MM.1S (cell line): ENCODE measurements at regions not wholly inside any gene's neighbourhood (a gene's known extent, or its start where the extent isn't known, plus 50 kb on each side); places are given as distances from the start of the nearest gene placed in this dataset.

Experiments used
- CTCF ChIP-seq: fragments of 300-600 bp; sonication (generic); IDR thresholded peaks from 2 replicates; pipeline ENCODE4 v1.5.1; 2016; ENCODE audit warnings: antibody characterized with exemption, low read length, mixed read lengths
- EZH2phosphoT487 ChIP-seq: fragments of 300-600 bp; sonication (generic); IDR thresholded peaks from 2 replicates; pipeline ENCODE4 v1.6.1; 2018; ENCODE audit warnings: antibody characterized with exemption, low read length

GRCh38 chr2:118425191-118425590 is 336.9 kb downstream of the INSIG2 start:
- no peak for TF ChIP-seq CTCF
- no peak for TF ChIP-seq EZH2phosphoT487
